ENCODE measurements at regions not wholly inside any gene's neighbourhood (a gene's known extent, or its start where the extent isn't known, plus 50 kb on each side); places are given as distances from the start of the nearest gene placed in this dataset.

GRCh38 chr6:1536526-1537429 lies 72.9 kb upstream of the FOXC1 start:
- Histone ChIP-seq H3K9ac (ENCODE audit: extremely low read depth, insufficient read length, low read length) (no peak overlapping the region), H2AFZ (ENCODE audit: low read length) (no peak overlapping the region), H3K4me1 (ENCODE audit: insufficient read depth, low read length) (no peaks in the 10 kb centered on the region; the same call in 1 of the 2 replicates), H2BK12ac (ENCODE audit: insufficient read length, low read depth, low read length) (no peak overlapping the region), H3K4ac (ENCODE audit: low read depth, low read length) (no peak overlapping the region), H3K56ac (ENCODE audit: insufficient read length, low read depth, low read length) (no peak overlapping the region), H4K8ac (replicated peaks; ENCODE audit: insufficient read length, low read depth, low read length) (no peak overlapping the region), H3T11ph (ENCODE audit: low read length) (no peak overlapping the region), H3K27me3 (ENCODE audit: insufficient read depth, low read length) (no peaks in the 10 kb centered on the region), H3K79me1 (ENCODE audit: insufficient read depth, low read depth, low read length, poor library complexity, severe bottlenecking) (no peaks in the 10 kb centered on the region), H2BK5ac (ENCODE audit: insufficient read length, low read length) (no peak overlapping the region), H3K9me3 (ENCODE audit: control insufficient read depth, low read depth, low read length) (no peaks in the 10 kb centered on the region), H3K23me2 (ENCODE audit: insufficient read length, low read depth, low read length, poor library complexity, severe bottlenecking) (no peaks in the 10 kb centered on the region), H3K27ac (ENCODE audit: insufficient read length, low read depth, low read length) (no peak overlapping the region), H2BK15ac (ENCODE audit: low read depth, low read length) (no peak overlapping the region), H3K4me2 (ENCODE audit: insufficient read depth, insufficient read length, low read length) (no peak overlapping the region), H2BK20ac (ENCODE audit: low read depth, low read length, poor library complexity, severe bottlenecking) (no peak overlapping the region), H3K18ac (ENCODE audit: insufficient read length, low read depth, low read length) (no peak overlapping the region), H4K5ac (ENCODE audit: insufficient read length, low read depth, low read length) (no peak overlapping the region), H2BK120ac (ENCODE audit: low read depth, low read length, poor library complexity, severe bottlenecking) (no peak overlapping the region), H4K91ac (ENCODE audit: insufficient read length, low read depth, low read length) (no peak overlapping the region), H3K79me2 (ENCODE audit: insufficient read depth, low read length) (no peaks in the 10 kb centered on the region), H2AK5ac (ENCODE audit: insufficient read length, low read length) (no peak overlapping the region), H3K23ac (ENCODE audit: insufficient read length, low read depth, low read length) (no peak overlapping the region), H3K14ac (ENCODE audit: insufficient read depth, low read length) (no peak overlapping the region), H4K20me1 (ENCODE audit: control insufficient read depth, insufficient read depth, insufficient read length) (no peaks in the 10 kb centered on the region)
- H3K36me3 Mint-ChIP-seq (ENCODE audit: insufficient read depth in 1 of 3, low read depth in 3 of 3), result no peaks in the 10 kb centered on the region; a peak in 1 of 7 replicates
- no peak for DNase-seq
- no peak overlapping the region; a peak in 1 of 5 replicates for H3K4me3 Mint-ChIP-seq
- no peak overlapping the region for H3K27ac Mint-ChIP-seq
- no peaks in the 10 kb centered on the region for H3K9me3 Mint-ChIP-seq
- peaks cover 8% of the 10 kb centered on the region for H3K27me3 Mint-ChIP-seq (ENCODE audit: low read depth)
- WGBS (ENCODE audit: extremely low coverage, insufficient read length, low lambda C conversion rate), result no CpG with 5 or more reads among the region's 21 CpGs
- no peak for TF ChIP-seq CTCF (conservative IDR thresholded peaks at IDR 0.05)
- peaks cover 13 to 16% of the 10 kb centered on the region in 2 experiments for H3K4me1 Mint-ChIP-seq

All from H9 (cell line).